PC-9 (cell line): ENCODE measurements at regions not wholly inside any gene's neighbourhood (a gene's known extent, or its start where the extent isn't known, plus 50 kb on each side); places are given as distances from the start of the nearest gene placed in this dataset.

Experiments
- CTCF ChIP-seq: fragments of 200-600 bp; sonication (generic); conservative IDR thresholded peaks from 2 replicates; pipeline ENCODE4 v1.6.1; 2017; ENCODE audit warnings: mixed run types, antibody characterized with exemption, mild to moderate bottlenecking, moderate library complexity
- EZH2 ChIP-seq: fragments of 200-600 bp; sonication (generic); IDR thresholded peaks from 2 replicates; pipeline ENCODE4 v1.8.0; 2017; ENCODE audit warnings: antibody characterized with exemption, low read depth

GRCh38 chr5:159775890-159776289, 140.4 kb upstream of the ADRA1B start:
- TF ChIP-seq CTCF = no peak
- TF ChIP-seq EZH2 = no peak
